SK-N-MC (cell line): ENCODE measurements at regions not wholly inside any gene's neighbourhood (a gene's known extent, or its start where the extent isn't known, plus 50 kb on each side); places are given as distances from the start of the nearest gene placed in this dataset.

Experiments used
- DNase-seq: peaks from one replicate; pipeline ENCODE4 v3.0.0-alpha.2; 2011; ENCODE audit warnings: low read depth, low spot score
- H3K27ac ChIP-seq: fragments of 200-600 bp; sonication (generic); 2 replicates; pipeline ENCODE4 v1.5.1; 2016; ENCODE audit warnings: mixed run types
- H3K36me3 ChIP-seq: fragments of 200-600 bp; sonication (generic); 2 replicates; pipeline ENCODE4 v1.6.1; 2017; ENCODE audit warnings: antibody characterized with exemption, low read length, mixed read lengths; ENCODE audit not compliant: insufficient read depth
- H3K4me3 ChIP-seq: fragments of 200-600 bp; sonication (generic); 2 replicates; pipeline ENCODE4 v1.5.1; 2016
- H3K9ac ChIP-seq: fragments of 200-600 bp; sonication (generic); 2 replicates; pipeline ENCODE4 v1.8.0; 2017; ENCODE audit warnings: mixed run types, mixed read lengths; ENCODE audit not compliant: insufficient read length
- H3K9me3 ChIP-seq: fragments of 200-600 bp; sonication (generic); 2 replicates; pipeline ENCODE4 v1.6.1; 2017; ENCODE audit warnings: low read depth, mild to moderate bottlenecking, antibody characterized with exemption, low read length, moderate library complexity, mixed read lengths
- EZH2 ChIP-seq: fragments of 200-600 bp; sonication (generic); IDR thresholded peaks from one replicate; pipeline ENCODE4 v1.6.1; 2017; ENCODE audit warnings: antibody characterized with exemption
- FOXP2 ChIP-seq: optimal IDR thresholded peaks from 2 replicates; pipeline ENCODE3; 2011; ENCODE audit warnings: mild to moderate bottlenecking, moderate library complexity; ENCODE audit not compliant: insufficient read depth; ENCODE audit errors: extremely low read length, control extremely low read depth
- POLR2AphosphoS5 ChIP-seq: IDR thresholded peaks from 2 replicates; pipeline ENCODE4 v1.6.1; 2012; ENCODE audit warnings: mild to moderate bottlenecking, low read depth, low read length, borderline replicate concordance

- no peak overlapping the region for H3K27ac ChIP-seq
- DNase-seq: no peak
- H3K9ac ChIP-seq: no peak overlapping the region
- no peak overlapping the region for H3K4me3 ChIP-seq
- no peaks in the 10 kb centered on the region for H3K9me3 ChIP-seq
- TF ChIP-seq EZH2 (no peak), FOXP2 (no peak)
- no peaks in the 10 kb centered on the region for H3K36me3 ChIP-seq
Observed at GRCh38 chr6:19443411-19443810, 393.8 kb upstream of the ID4 start.

- TF ChIP-seq POLR2AphosphoS5 (no peak), EZH2 (no peak), FOXP2 (no peak)
- Histone ChIP-seq H3K9ac (no peak overlapping the region), H3K4me3 (no peak overlapping the region), H3K27ac (no peak overlapping the region), H3K36me3 (no peaks in the 10 kb centered on the region), H3K9me3 (no peaks in the 10 kb centered on the region)
- DNase-seq: no peak
Observed at GRCh38 chr6:19444041-19444440, 393.1 kb upstream of the ID4 start.

GRCh38 chr6:19444481-19444880 is 392.7 kb upstream of the ID4 start:
- Histone ChIP-seq H3K4me3 (no peak overlapping the region), H3K9me3 (no peaks in the 10 kb centered on the region), H3K36me3 (no peaks in the 10 kb centered on the region), H3K9ac (no peak overlapping the region), H3K27ac (no peak overlapping the region)
- DNase-seq: no peak
- no peak for TF ChIP-seq POLR2AphosphoS5
- no peak for TF ChIP-seq EZH2
- no peak for TF ChIP-seq FOXP2

- TF ChIP-seq POLR2AphosphoS5 (no peak), EZH2 (no peak), FOXP2 (no peak)
- no peak overlapping the region for H3K4me3 ChIP-seq
- no peak for DNase-seq
- H3K9me3 ChIP-seq: no peaks in the 10 kb centered on the region
- no peak overlapping the region for H3K9ac ChIP-seq
- H3K36me3 ChIP-seq: no peaks in the 10 kb centered on the region
- H3K27ac ChIP-seq: no peak overlapping the region
Observed at GRCh38 chr6:19446570-19446969, 390.6 kb upstream of the ID4 start.

- DNase-seq: no peak
- Histone ChIP-seq H3K9ac (no peak overlapping the region), H3K9me3 (no peaks in the 10 kb centered on the region), H3K27ac (no peak overlapping the region), H3K4me3 (no peak overlapping the region), H3K36me3 (no peaks in the 10 kb centered on the region)
- TF ChIP-seq EZH2 (no peak), POLR2AphosphoS5 (no peak), FOXP2 (no peak)
Observed at GRCh38 chr6:19450651-19451050, 386.5 kb upstream of the ID4 start.

GRCh38 chr6:19452495-19452894 is 384.7 kb upstream of the ID4 start:
- H3K27ac ChIP-seq: no peak overlapping the region
- no peaks in the 10 kb centered on the region for H3K9me3 ChIP-seq
- DNase-seq: no peak
- no peaks in the 10 kb centered on the region for H3K36me3 ChIP-seq
- no peak overlapping the region for H3K4me3 ChIP-seq
- no peak for TF ChIP-seq POLR2AphosphoS5
- TF ChIP-seq FOXP2: no peak
- no peak for TF ChIP-seq EZH2
- no peak overlapping the region for H3K9ac ChIP-seq

- no peak overlapping the region for H3K27ac ChIP-seq
- TF ChIP-seq POLR2AphosphoS5 (no peak), EZH2 (no peak), FOXP2 (no peak)
- no peak for DNase-seq
Observed at GRCh38 chr6:19454001-19454720, 383.0 kb upstream of the ID4 start.

GRCh38 chr6:19454721-19455392 is 382.3 kb upstream of the ID4 start:
- no peak overlapping the region for H3K27ac ChIP-seq
- no peak overlapping the region for H3K4me3 ChIP-seq
- TF ChIP-seq EZH2 (no peak), POLR2AphosphoS5 (no peak), FOXP2 (no peak)
- DNase-seq: no peak
- no peaks in the 10 kb centered on the region for H3K36me3 ChIP-seq
- H3K9ac ChIP-seq: no peak overlapping the region
- no peaks in the 10 kb centered on the region for H3K9me3 ChIP-seq

More at GRCh38 chr6:19454001-19454720, 383.0 kb upstream of the ID4 start:
- Histone ChIP-seq H3K36me3 (no peaks in the 10 kb centered on the region), H3K9me3 (no peaks in the 10 kb centered on the region), H3K9ac (no peak overlapping the region), H3K4me3 (no peak overlapping the region)

- DNase-seq: no peak
- no peak overlapping the region for H3K27ac ChIP-seq
- TF ChIP-seq POLR2AphosphoS5 (no peak), EZH2 (no peak), FOXP2 (no peak)
Observed at GRCh38 chr6:19463250-19463649, 373.9 kb upstream of the ID4 start.

GRCh38 chr6:19463925-19464324 is 373.2 kb upstream of the ID4 start:
- DNase-seq: no peak
- no peaks in the 10 kb centered on the region for H3K36me3 ChIP-seq
- H3K9ac ChIP-seq: no peak overlapping the region
- no peak overlapping the region for H3K4me3 ChIP-seq
- no peaks in the 10 kb centered on the region for H3K9me3 ChIP-seq
- no peak for TF ChIP-seq EZH2
- no peak for TF ChIP-seq POLR2AphosphoS5
- TF ChIP-seq FOXP2: no peak
- H3K27ac ChIP-seq: no peak overlapping the region

More at GRCh38 chr6:19463250-19463649, 373.9 kb upstream of the ID4 start:
- H3K9ac ChIP-seq: no peak overlapping the region
- no peak overlapping the region for H3K4me3 ChIP-seq
- H3K9me3 ChIP-seq: no peaks in the 10 kb centered on the region
- H3K36me3 ChIP-seq: no peaks in the 10 kb centered on the region
